ENCODE measurements at regions not wholly inside any gene's neighbourhood (a gene's known extent, or its start where the extent isn't known, plus 50 kb on each side); places are given as distances from the start of the nearest gene placed in this dataset.

DNA sequence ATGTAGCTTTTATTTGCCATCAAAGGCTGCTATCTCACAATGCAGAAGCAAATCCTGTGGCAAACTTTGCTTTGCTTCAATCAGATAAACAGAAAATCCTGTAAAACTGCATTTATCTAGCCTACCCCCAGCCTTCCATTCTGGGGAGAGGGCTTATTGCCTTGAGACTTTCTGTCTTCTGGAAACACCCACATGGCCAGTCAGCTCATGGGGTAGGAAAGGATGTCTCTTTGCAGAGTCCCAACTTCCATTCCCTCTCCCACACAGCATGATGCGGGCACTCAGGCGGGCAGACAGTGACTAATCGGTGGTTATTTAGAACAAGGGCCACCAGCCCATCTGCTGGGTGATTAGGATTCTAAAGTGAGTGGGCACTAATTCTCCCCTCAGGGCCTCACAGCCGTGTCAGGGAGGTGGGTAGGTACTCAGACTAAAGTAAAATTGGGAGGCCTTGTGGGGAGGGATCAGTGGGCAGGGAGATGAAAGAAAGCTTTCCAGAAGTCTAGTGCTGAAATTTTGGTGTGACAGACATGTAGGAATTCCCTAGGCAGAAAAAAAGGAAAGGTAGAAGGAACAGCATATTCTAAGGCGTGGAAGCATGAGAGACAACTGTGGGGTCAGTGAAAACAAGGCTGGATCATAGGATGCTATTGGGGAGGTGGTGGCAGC, 720.5 kb downstream of the VRK1 start:
- Mint-ChIP-seq H3K4me1 (0 out of 2 replicates have a peak, but pooled peaks cover 2% of the 10 kb centered on the region), H3K36me3 (no peaks in the 10 kb centered on the region), H3K9me3 (peaks cover 25% of the 10 kb centered on the region), H3K27me3 (ENCODE audit: low read depth) (no peaks in the 10 kb centered on the region), H3K27ac (no peak overlapping the region), H3K4me3 (no peak overlapping the region)
- DNase-seq (ENCODE audit: low spot score), result no peak
- CTCF ChIA-PET, result no interaction called here
- TF ChIP-seq, protein P1, sequence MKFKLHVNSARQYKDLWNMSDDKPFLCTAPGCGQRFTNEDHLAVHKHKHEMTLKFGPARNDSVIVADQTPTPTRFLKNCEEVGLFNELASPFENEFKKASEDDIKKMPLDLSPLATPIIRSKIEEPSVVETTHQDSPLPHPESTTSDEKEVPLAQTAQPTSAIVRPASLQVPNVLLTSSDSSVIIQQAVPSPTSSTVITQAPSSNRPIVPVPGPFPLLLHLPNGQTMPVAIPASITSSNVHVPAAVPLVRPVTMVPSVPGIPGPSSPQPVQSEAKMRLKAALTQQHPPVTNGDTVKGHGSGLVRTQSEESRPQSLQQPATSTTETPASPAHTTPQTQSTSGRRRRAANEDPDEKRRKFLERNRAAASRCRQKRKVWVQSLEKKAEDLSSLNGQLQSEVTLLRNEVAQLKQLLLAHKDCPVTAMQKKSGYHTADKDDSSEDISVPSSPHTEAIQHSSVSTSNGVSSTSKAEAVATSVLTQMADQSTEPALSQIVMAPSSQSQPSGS (CRISPR knock-in tag; IDR thresholded peaks at IDR 0.05; ENCODE audit: borderline replicate concordance, low read depth), result no peak
- TF ChIP-seq EMX1 (CRISPR knock-in tag; IDR thresholded peaks at IDR 0.05), result no peak
- no peak for TF ChIP-seq TEAD1 (CRISPR knock-in tag; IDR thresholded peaks at IDR 0.05)
- TF ChIP-seq, protein P2, sequence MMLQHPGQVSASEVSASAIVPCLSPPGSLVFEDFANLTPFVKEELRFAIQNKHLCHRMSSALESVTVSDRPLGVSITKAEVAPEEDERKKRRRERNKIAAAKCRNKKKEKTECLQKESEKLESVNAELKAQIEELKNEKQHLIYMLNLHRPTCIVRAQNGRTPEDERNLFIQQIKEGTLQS (CRISPR knock-in tag; conservative IDR thresholded peaks at IDR 0.05), result no peak
- TF ChIP-seq TEAD4 (CRISPR knock-in tag; IDR thresholded peaks at IDR 0.05), result no peak
- TF ChIP-seq CDX4 (CRISPR knock-in tag; IDR thresholded peaks at IDR 0.05; ENCODE audit: borderline replicate concordance), result no peak
- TF ChIP-seq GRHL2 (CRISPR knock-in tag; IDR thresholded peaks at IDR 0.05; ENCODE audit: insufficient replicate concordance, severe bottlenecking), result no peak
- TF ChIP-seq, protein P3, sequence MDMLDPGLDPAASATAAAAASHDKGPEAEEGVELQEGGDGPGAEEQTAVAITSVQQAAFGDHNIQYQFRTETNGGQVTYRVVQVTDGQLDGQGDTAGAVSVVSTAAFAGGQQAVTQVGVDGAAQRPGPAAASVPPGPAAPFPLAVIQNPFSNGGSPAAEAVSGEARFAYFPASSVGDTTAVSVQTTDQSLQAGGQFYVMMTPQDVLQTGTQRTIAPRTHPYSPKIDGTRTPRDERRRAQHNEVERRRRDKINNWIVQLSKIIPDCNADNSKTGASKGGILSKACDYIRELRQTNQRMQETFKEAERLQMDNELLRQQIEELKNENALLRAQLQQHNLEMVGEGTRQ (CRISPR knock-in tag; IDR thresholded peaks at IDR 0.05), result no peak
- TF ChIP-seq CBFB (CRISPR knock-in tag; IDR thresholded peaks at IDR 0.05; ENCODE audit: low read depth), result no peak
- TF ChIP-seq, protein P4, sequence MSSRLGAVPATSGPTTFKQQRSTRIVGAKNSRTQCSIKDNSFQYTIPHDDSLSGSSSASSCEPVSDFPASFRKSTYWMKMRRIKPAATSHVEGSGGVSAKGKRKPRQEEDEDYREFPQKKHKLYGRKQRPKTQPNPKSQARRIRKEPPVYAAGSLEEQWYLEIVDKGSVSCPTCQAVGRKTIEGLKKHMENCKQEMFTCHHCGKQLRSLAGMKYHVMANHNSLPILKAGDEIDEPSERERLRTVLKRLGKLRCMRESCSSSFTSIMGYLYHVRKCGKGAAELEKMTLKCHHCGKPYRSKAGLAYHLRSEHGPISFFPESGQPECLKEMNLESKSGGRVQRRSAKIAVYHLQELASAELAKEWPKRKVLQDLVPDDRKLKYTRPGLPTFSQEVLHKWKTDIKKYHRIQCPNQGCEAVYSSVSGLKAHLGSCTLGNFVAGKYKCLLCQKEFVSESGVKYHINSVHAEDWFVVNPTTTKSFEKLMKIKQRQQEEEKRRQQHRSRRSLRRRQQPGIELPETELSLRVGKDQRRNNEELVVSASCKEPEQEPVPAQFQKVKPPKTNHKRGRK (CRISPR knock-in tag; IDR thresholded peaks at IDR 0.05; ENCODE audit: borderline replicate concordance), result no peak
- TF ChIP-seq IRF2 (CRISPR knock-in tag; IDR thresholded peaks at IDR 0.05; ENCODE audit: borderline replicate concordance, low read depth), result no peak
- TF ChIP-seq USF1 (CRISPR knock-in tag; IDR thresholded peaks at IDR 0.05), result no peak
- TF ChIP-seq, protein P5, sequence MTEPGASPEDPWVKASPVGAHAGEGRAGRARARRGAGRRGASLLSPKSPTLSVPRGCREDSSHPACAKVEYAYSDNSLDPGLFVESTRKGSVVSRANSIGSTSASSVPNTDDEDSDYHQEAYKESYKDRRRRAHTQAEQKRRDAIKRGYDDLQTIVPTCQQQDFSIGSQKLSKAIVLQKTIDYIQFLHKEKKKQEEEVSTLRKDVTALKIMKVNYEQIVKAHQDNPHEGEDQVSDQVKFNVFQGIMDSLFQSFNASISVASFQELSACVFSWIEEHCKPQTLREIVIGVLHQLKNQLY (CRISPR knock-in tag; IDR thresholded peaks at IDR 0.05), result no peak
- no peak for TF ChIP-seq ZNF416 (CRISPR knock-in tag; IDR thresholded peaks at IDR 0.05)
- POLR2A ChIA-PET, result no interaction called here
- no peak for ATAC-seq

DNA sequence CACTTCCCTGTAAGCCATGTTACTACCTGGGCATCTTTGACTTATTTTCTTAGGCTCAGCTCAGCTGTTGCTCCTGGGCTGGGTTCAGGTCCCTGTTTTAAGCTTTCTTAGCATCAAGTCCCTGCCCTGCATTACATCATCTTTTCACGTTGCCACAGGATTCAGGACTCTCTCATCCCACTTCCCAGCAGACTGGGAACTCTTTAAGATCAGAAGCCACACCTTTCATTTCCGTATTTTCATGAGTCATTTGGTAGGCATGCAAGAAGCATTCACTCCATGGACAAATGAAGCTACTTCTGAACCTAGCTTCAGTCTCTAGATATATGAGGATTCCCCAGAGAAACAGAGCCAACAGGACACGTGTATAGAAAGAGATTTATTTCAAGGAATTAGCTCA, 726.8 kb downstream of the VRK1 start:
- Mint-ChIP-seq H3K36me3 (no peaks in the 10 kb centered on the region; the same call in 1 of the 2 replicates), H3K9me3 (peaks cover 28% of the 10 kb centered on the region), H3K27me3 (ENCODE audit: low read depth) (no peaks in the 10 kb centered on the region), H3K27ac (no peak overlapping the region), H3K4me1 (no peaks in the 10 kb centered on the region), H3K4me3 (no peak overlapping the region)
- TF ChIP-seq ZNF423 (CRISPR knock-in tag; IDR thresholded peaks at IDR 0.05) (no peak), USF1 (CRISPR knock-in tag; IDR thresholded peaks at IDR 0.05) (no peak), E2F4 (CRISPR knock-in tag; IDR thresholded peaks at IDR 0.05; ENCODE audit: borderline replicate concordance, low read depth) (no peak)
- ChIA-PET POLR2A (no interaction called here), CTCF (no interaction called here)
- ATAC-seq (no peak), DNase-seq (ENCODE audit: low spot score) (no peak)

Measured in WTC11 (cell line).